Erythroblast (primary cell): ENCODE measurements at regions not wholly inside any gene's neighbourhood (a gene's known extent, or its start where the extent isn't known, plus 50 kb on each side); places are given as distances from the start of the nearest gene placed in this dataset.

Experiments used
- GATA1 ChIP-seq: IDR thresholded peaks from 2 replicates; pipeline ENCODE4 v1.6.1; 2011; ENCODE audit warnings: low read depth, mild to moderate bottlenecking, control low read depth, low read length, moderate library complexity
- POLR2A ChIP-seq: IDR thresholded peaks from 2 replicates; pipeline ENCODE4 v1.6.1; 2011; ENCODE audit warnings: mild to moderate bottlenecking, low read length

DNA sequence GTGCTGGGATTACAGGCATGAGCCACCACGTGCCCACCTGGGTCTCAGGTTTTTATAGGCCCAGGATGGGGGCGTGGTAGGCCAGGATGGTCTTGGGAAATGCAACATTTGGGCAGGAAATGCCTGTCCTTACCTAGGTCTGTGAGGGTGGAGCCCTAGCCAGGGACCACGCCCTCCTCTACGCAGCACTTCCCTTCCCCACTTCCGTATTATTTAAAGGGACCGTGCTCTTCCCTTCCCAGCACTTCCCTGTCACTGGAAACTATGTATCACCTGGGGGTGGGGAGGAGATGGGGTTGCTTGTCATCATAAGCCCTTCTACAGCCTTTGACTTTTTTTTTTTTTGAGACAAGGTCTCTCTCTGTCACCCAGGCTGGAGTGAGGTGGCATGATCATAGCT, 238.9 kb upstream of the NLRP1 start:
- TF ChIP-seq POLR2A (no peak), GATA1 (no peak)
